HepG2 (cell line): ENCODE measurements at regions not wholly inside any gene's neighbourhood (a gene's known extent, or its start where the extent isn't known, plus 50 kb on each side); places are given as distances from the start of the nearest gene placed in this dataset.

ENCODE experiments used
- ATAC-seq: fragments of 200-7000 bp; cut with Tn5 transposase; 3 replicates; pipeline ENCODE4 v1.9.1; 2020; ENCODE audit warnings: mild to moderate bottlenecking, moderate library complexity
- BruUV-seq: library from RNA; stranded (reverse); fragments of 400-500 nt; replicated peaks from 2 replicates; lab custom pipeline; 2021; lab: Mats Ljungman, UMichigan
- CTCF ChIA-PET: fragments of 300-600 bp; formaldehyde crosslinking; extraction: SDS; loops from one replicate; lab custom pipeline; 2021; ENCODE audit warnings: low total read pairs, inconsistent platforms, low intra/inter-chr PET ratio; lab: Yijun Ruan, JAX
- POLR2A ChIA-PET: fragments of 350-600 bp; sonication (Branson Sonifier 250); formaldehyde crosslinking; loops from one replicate; lab custom pipeline; 2020; ENCODE audit warnings: antibody characterized with exemption, inconsistent platforms; lab: Yijun Ruan, JAX
- DNase-seq: peaks from one replicate; pipeline ENCODE4 v3.0.0-alpha.2; 2015; ENCODE audit warnings: low spot score
- FAIRE-seq: peaks from 3 replicates; lab custom pipeline; 2011; peaks lifted over from hg19 to GRCh38; lab: Jason Lieb, UNC
- H2AFZ ChIP-seq: one replicate; pipeline ENCODE4 v1.6.1; 2011; ENCODE audit warnings: low read length, inconsistent platforms
- H3K27ac ChIP-seq: fragments of 300-600 bp; 3 replicates; pipeline ENCODE4 v1.8.0; 2011; ENCODE audit warnings: mixed run types, mild to moderate bottlenecking, mixed read lengths, low read length, inconsistent platforms; ENCODE audit not compliant: insufficient read depth; ENCODE audit errors: extremely low read length
- H3K27me3 ChIP-seq, 2 experiments: fragments of 200-600 bp in 1 of 2; 2 replicates in 1 of 2; 3 replicates in 1 of 2; pipeline versions ENCODE4 v1.6.0 to v1.8.0; 2011; ENCODE audit warnings: low read length in 2 of 2, mild to moderate bottlenecking in 2 of 2, moderate library complexity in 2 of 2, inconsistent platforms in 1 of 2; ENCODE audit not compliant: insufficient read depth in 2 of 2, control insufficient read depth in 1 of 2
- H3K36me3 ChIP-seq, 2 experiments: fragments of 200-600 bp in 1 of 2; replicated peaks in 1 of 2; 2 replicates in 1 of 2; 3 replicates in 1 of 2; pipeline versions ENCODE4 v1.5.1 to v1.8.0; 2011; ENCODE audit warnings: low read length in 2 of 2, inconsistent platforms in 1 of 2; ENCODE audit not compliant: insufficient read depth in 2 of 2, control insufficient read depth in 1 of 2
- H3K4me1 ChIP-seq: 2 replicates; pipeline ENCODE4 v1.5.1; 2012; ENCODE audit warnings: low read length, inconsistent platforms; ENCODE audit not compliant: insufficient read depth
- H3K4me2 ChIP-seq: 2 replicates; pipeline ENCODE4 v1.6.0; 2011; ENCODE audit warnings: low read depth, low read length, inconsistent platforms
- H3K4me3 ChIP-seq, 3 experiments: fragments of 200-600 bp in 1 of 3; sonication (generic), shearing (Covaris generic) in 1 of 3; replicated peaks in 1 of 3; 2 replicates each; pipeline ENCODE4 v1.5.1; 2011 to 2016; ENCODE audit warnings: low read length in 3 of 3, inconsistent platforms in 2 of 3, low read depth in 2 of 3, mild to moderate bottlenecking in 2 of 3, control low read depth in 1 of 3, mixed read lengths in 1 of 3; ENCODE audit not compliant: insufficient read depth in 1 of 3
- H3K79me2 ChIP-seq: one replicate; pipeline ENCODE4 v1.6.1; 2011; ENCODE audit warnings: low read length, inconsistent platforms; ENCODE audit not compliant: insufficient read depth
- H3K9ac ChIP-seq: 2 replicates; pipeline ENCODE4 v1.6.0; 2011; ENCODE audit warnings: mild to moderate bottlenecking, low read depth, low read length, inconsistent platforms; ENCODE audit not compliant: insufficient read depth
- H3K9me3 ChIP-seq: 2 replicates; pipeline ENCODE4 v1.5.1; 2012; ENCODE audit warnings: mild to moderate bottlenecking, low read length
- H4K20me1 ChIP-seq: 2 replicates; pipeline ENCODE4 v1.6.0; 2011; ENCODE audit warnings: inconsistent platforms, mild to moderate bottlenecking, low read length, moderate library complexity; ENCODE audit not compliant: insufficient read depth
- ARHGAP35 ChIP-seq: sonication (generic); formaldehyde crosslinking; IDR thresholded peaks from 2 replicates; pipeline ENCODE4 v1.9.0; 2022; ENCODE audit warnings: mild to moderate bottlenecking, inconsistent platforms, moderate library complexity, missing genetic modification reagents, borderline replicate concordance
- NR2F6 ChIP-seq, 2 experiments: IDR thresholded peaks; 2 replicates each; pipeline ENCODE4 v1.6.1; 2016; ENCODE audit warnings: antibody characterized with exemption in 1 of 2, mild to moderate bottlenecking in 1 of 2
- PCBP2 ChIP-seq: fragments of 200-400 bp; formaldehyde crosslinking; optimal IDR thresholded peaks from 2 replicates; pipeline ENCODE3; 2018; ENCODE audit warnings: low read length, low read depth; ENCODE audit not compliant: poor library complexity, severe bottlenecking
- WIZ ChIP-seq: sonication (generic); formaldehyde crosslinking; IDR thresholded peaks from 2 replicates; pipeline ENCODE4 v1.5.1; 2020; ENCODE audit warnings: mild to moderate bottlenecking, missing genetic modification reagents
- ZFP37 ChIP-seq: sonication (generic); formaldehyde crosslinking; IDR thresholded peaks from 2 replicates; pipeline ENCODE4 v1.4.0; 2020; ENCODE audit warnings: missing genetic modification reagents, borderline replicate concordance
- WGBS: methylation state at CpG from one replicate; pipeline ENCODE4 v1.1.6; 2017; ENCODE audit warnings: low lambda C conversion rate; 5-methylcytosine and 5-hydroxymethylcytosine counted together
- in situ Hi-C: cut with HindIII; loops from 2 replicates; pipeline ENCODE4 v1.10.0; 2017; ENCODE audit warnings: low pct_unique_long_range_greater_than_20kb; ENCODE audit not compliant: extremely low pct_ligation_motif_present
- intact Hi-C: fragments of 100-400 bp; cut with micrococcal nuclease; formaldehyde crosslinking; loops from one replicate; pipeline ENCODE4 v1.10.0; 2022; ENCODE audit not compliant: unreplicated experiment

DNA sequence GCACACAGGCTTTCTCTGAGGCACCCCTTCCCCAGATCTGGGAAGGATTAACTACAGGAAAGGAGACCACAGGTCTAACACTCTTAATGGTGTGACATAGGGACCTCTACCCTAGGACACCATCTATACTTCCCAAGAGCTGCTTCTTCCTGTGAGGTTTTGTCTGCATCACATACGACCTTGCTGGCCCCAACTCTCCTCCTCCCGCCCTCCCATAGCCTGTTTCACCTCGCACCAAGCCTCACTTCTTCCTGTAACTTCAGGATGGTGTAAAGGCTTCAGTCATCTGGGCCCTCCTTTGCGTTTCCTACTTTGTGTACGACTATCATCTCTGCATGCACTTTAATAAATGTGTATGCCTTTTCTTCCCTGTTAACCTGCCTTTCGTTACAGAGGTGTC is 274.3 kb downstream of the KLF6 start:
- TF ChIP-seq PCBP2 = no peak
- no peak for TF ChIP-seq ZFP37
- no peak for TF ChIP-seq WIZ (CRISPR knock-in tag)
- CTCF ChIA-PET = no interaction called here
- Histone ChIP-seq H2AFZ (no peak overlapping the region), H3K27me3 (peaks cover 0 to 14% of the 10 kb centered on the region in 2 experiments; a peak in 1 of 5 replicates), H3K9me3 (no peaks in the 10 kb centered on the region), H3K4me2 (no peak overlapping the region), H3K36me3 (no peaks in the 10 kb centered on the region), H3K9ac (no peak overlapping the region), H3K4me1 (peaks cover 4% of the 10 kb centered on the region; the same call in 1 of the 2 replicates), H4K20me1 (no peaks in the 10 kb centered on the region), H3K27ac (no peak overlapping the region), H3K4me3 (no peak overlapping the region), H3K79me2 (no peaks in the 10 kb centered on the region)
- POLR2A ChIA-PET = no interaction called here
- 2% methylated on average over 6 of the region's 6 CpGs for WGBS
- no TSS peak for BruUV-seq
- DNase-seq (no peak), ATAC-seq (no peak), FAIRE-seq (no peak)
- in situ Hi-C loops = no loop called here
- intact Hi-C loops = no loop called here

DNA sequence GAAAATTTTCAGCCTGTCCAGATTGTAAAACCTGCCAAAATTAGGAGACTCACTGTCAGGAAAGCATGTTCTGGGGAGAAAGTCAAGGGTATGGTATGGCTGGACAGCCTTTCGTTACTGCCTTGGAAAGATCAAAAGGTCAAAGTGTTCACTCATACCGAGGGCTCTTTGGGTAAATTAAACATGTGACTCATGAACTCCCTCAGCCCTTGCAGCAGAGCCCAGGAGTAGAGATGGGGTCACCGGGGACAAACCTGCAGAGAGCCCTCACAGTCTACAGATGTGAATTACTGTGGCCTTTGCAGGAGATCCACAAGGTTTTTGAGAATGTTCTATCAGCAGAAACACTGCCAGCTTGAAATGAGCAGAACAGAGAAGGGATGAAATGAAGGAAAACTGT is 275.7 kb downstream of the KLF6 start:
- intact Hi-C loops (no loop called here), in situ Hi-C loops (no loop called here)
- Histone ChIP-seq H4K20me1 (no peaks in the 10 kb centered on the region), H3K27me3 (peaks cover 0 to 6% of the 10 kb centered on the region in 2 experiments; a peak in 1 of 5 replicates), H3K4me3 (no peak overlapping the region), H3K9me3 (no peaks in the 10 kb centered on the region), H3K4me1 (no peaks in the 10 kb centered on the region), H2AFZ (no peak overlapping the region), H3K9ac (no peak overlapping the region), H3K79me2 (no peaks in the 10 kb centered on the region), H3K27ac (no peak overlapping the region), H3K36me3 (no peaks in the 10 kb centered on the region), H3K4me2 (no peak overlapping the region)
- CTCF ChIA-PET = no interaction called here
- FAIRE-seq (no peak), ATAC-seq (no peak), DNase-seq (no peak)
- no TSS peak for BruUV-seq
- TF ChIP-seq ARHGAP35 (CRISPR knock-in tag) = no peak
- TF ChIP-seq NR2F6 (IDR thresholded peaks at IDR 0.05) = peak; percentile 19; the same call in 1 of the 2 replicates
- TF ChIP-seq NR2F6 (CRISPR knock-in tag; IDR thresholded peaks at IDR 0.05) = no peak
- whole genome bisulfite sequencing = 4% methylated on average over 3 of the region's 3 CpGs
- POLR2A ChIA-PET = no interaction called here
